IPS DF 6.9 (cell line): ENCODE measurements at regions not wholly inside any gene's neighbourhood (a gene's known extent, or its start where the extent isn't known, plus 50 kb on each side); places are given as distances from the start of the nearest gene placed in this dataset.

ENCODE experiments used
- DNase-seq: peaks from one replicate; pipeline ENCODE4 v3.0.0-alpha.2; 2013; ENCODE audit warnings: low read depth, low spot score
- H3K27ac ChIP-seq: one replicate; pipeline ENCODE4 v1.5.1; 2013; ENCODE audit warnings: low read length, control low read depth
- H3K27me3 ChIP-seq: 2 replicates; pipeline ENCODE4 v1.6.1; 2013; ENCODE audit warnings: mild to moderate bottlenecking, low read length; ENCODE audit not compliant: control insufficient read depth, insufficient read depth
- H3K36me3 ChIP-seq: 2 replicates; pipeline ENCODE4 v1.6.1; 2013; ENCODE audit warnings: low read length; ENCODE audit not compliant: control insufficient read depth, insufficient read depth
- H3K4me1 ChIP-seq: 2 replicates; pipeline ENCODE4 v1.6.1; 2013; ENCODE audit warnings: low read length; ENCODE audit not compliant: control insufficient read depth, insufficient read depth
- H3K4me3 ChIP-seq: 2 replicates; pipeline ENCODE4 v1.5.1; 2013; ENCODE audit warnings: mild to moderate bottlenecking, low read length
- H3K9me3 ChIP-seq: 2 replicates; pipeline ENCODE4 v1.6.1; 2013; ENCODE audit warnings: low read length, inconsistent platforms; ENCODE audit not compliant: control insufficient read depth, insufficient read depth
- WGBS: extraction: QIAGEN DNeasy Blood & Tissue Kit; methylation state at CpG from one replicate; pipeline ENCODE4 v1.1.7; 2013; ENCODE audit warnings: mixed read lengths, missing lambda C conversion rate; ENCODE audit not compliant: insufficient read length, insufficient coverage; 5-methylcytosine and 5-hydroxymethylcytosine counted together

DNA sequence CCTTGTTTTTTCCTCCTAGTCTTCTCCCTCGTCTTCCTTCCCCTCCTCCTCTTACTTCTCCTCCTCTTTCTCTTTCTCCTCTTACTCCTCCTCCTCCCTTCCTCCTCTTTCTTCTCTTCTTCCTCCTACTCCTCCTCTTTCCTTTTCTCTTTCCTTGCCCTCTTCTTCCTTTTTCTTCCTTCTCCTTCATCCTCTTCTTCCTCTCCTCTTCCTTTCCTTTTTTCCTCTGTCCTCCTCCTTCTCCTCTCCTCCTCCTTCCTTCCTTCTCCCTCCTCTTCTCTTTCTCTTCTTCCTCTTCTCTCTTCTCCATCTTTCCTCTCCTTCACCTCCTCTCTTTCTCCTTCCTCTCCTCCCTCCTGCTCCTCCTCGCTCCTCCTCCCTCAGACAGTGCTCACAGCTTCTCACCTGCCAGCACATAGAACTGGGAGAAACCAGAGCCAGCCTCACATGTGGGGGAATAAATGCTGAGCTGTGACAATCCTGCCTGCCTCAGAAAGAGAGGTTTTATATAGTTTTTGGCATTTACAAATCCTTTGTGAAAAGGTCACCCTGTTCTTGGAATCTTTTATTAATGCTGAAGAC is 84.3 kb upstream of the NLRP1 start:
- Histone ChIP-seq H3K36me3 (no peaks in the 10 kb centered on the region), H3K4me1 (no peaks in the 10 kb centered on the region), H3K27me3 (no peaks in the 10 kb centered on the region), H3K27ac (no peak overlapping the region), H3K9me3 (no peaks in the 10 kb centered on the region), H3K4me3 (no peak overlapping the region)
- no peak for DNase-seq
- no CpG with 5 or more reads among the region's 2 CpGs for WGBS

DNA sequence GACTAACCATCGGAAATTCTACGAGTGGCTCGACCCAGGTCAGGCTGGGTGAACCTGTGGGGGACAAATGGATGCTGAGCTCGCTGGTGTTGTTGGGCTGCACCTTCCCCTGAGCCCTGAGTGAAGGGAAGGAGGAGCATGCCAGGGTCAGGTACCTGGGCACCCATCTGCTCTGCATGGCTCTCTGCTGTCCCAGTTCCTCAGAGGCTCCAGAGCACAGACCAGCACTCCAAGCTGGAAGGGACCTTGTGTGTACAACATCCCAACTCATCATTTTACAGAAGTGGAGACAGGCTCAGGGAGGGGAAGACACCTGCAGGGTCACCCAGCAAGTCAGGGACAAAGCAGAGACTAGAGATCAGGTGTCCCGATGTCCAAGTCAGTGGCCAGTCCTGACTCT is 84.9 kb upstream of the NLRP1 start:
- no peak overlapping the region for H3K27ac ChIP-seq
- no peak overlapping the region for H3K4me3 ChIP-seq
- H3K4me1 ChIP-seq = no peaks in the 10 kb centered on the region
- no peaks in the 10 kb centered on the region for H3K9me3 ChIP-seq
- H3K36me3 ChIP-seq = no peaks in the 10 kb centered on the region
- H3K27me3 ChIP-seq = no peaks in the 10 kb centered on the region
- no CpG with 5 or more reads among the region's 5 CpGs for WGBS
- no peak for DNase-seq

- H3K36me3 ChIP-seq = no peaks in the 10 kb centered on the region
- H3K4me3 ChIP-seq = no peak overlapping the region
- WGBS = no CpG with 5 or more reads among the region's 3 CpGs
- H3K4me1 ChIP-seq = no peaks in the 10 kb centered on the region
- DNase-seq = no peak
- no peaks in the 10 kb centered on the region for H3K27me3 ChIP-seq
- no peaks in the 10 kb centered on the region for H3K9me3 ChIP-seq
- no peak overlapping the region for H3K27ac ChIP-seq
Measured at GRCh38 chr17:5672141-5672540, 87.8 kb upstream of the NLRP1 start.

GRCh38 chr17:5672815-5673430 is 88.6 kb upstream of the NLRP1 start:
- H3K4me1 ChIP-seq = no peaks in the 10 kb centered on the region
- no peaks in the 10 kb centered on the region for H3K27me3 ChIP-seq
- WGBS = no CpG with 5 or more reads among the region's 5 CpGs
- H3K36me3 ChIP-seq = no peaks in the 10 kb centered on the region
- no peak overlapping the region for H3K4me3 ChIP-seq
- no peaks in the 10 kb centered on the region for H3K9me3 ChIP-seq
- H3K27ac ChIP-seq = no peak overlapping the region
- no peak for DNase-seq

- no peak for DNase-seq
- H3K9me3 ChIP-seq = peaks cover 2% of the 10 kb centered on the region; the same call in 1 of the 2 replicates
- no peaks in the 10 kb centered on the region; the same call in 1 of the 2 replicates for H3K4me1 ChIP-seq
- no peaks in the 10 kb centered on the region for H3K36me3 ChIP-seq
- no CpG with 5 or more reads among the region's 6 CpGs for WGBS
- no peak overlapping the region for H3K27ac ChIP-seq
- H3K27me3 ChIP-seq = no peaks in the 10 kb centered on the region
- H3K4me3 ChIP-seq = no peak overlapping the region
Measured at GRCh38 chr17:5675625-5676421, 91.5 kb upstream of the NLRP1 start.

DNA sequence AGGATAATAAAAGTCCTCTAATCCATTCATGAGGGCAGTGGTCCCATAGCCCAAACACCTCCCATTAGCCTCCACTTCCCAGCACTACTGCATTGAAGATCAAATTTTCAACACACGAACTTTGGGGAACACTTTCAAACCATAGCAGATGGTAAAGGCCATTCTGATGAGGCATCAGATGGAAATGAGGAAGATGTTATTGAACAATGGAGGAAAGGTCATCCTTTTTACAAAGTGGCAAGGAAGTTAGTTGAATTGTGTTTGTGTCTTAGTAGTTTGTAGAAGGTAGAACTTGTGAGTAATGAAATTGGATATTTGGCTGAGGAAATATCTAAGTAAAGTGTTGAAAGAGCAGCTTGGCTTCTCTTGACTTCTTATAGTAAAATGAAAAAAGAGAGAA is 93.3 kb upstream of the NLRP1 start:
- no peaks in the 10 kb centered on the region for H3K36me3 ChIP-seq
- no peak for DNase-seq
- WGBS = no CpG with 5 or more reads among the region's 1 CpG
- H3K27ac ChIP-seq = no peak overlapping the region
- peaks cover 1% of the 10 kb centered on the region; the same call in 1 of the 2 replicates for H3K4me1 ChIP-seq
- H3K27me3 ChIP-seq = no peaks in the 10 kb centered on the region
- H3K4me3 ChIP-seq = no peak overlapping the region
- H3K9me3 ChIP-seq = peaks cover 2% of the 10 kb centered on the region; the same call in 1 of the 2 replicates

GRCh38 chr17:5678171-5678570 is 93.9 kb upstream of the NLRP1 start:
- H3K9me3 ChIP-seq = peaks cover 2% of the 10 kb centered on the region; the same call in 1 of the 2 replicates
- H3K4me3 ChIP-seq = no peak overlapping the region
- WGBS = no CpG with 5 or more reads among the region's 4 CpGs
- H3K36me3 ChIP-seq = no peaks in the 10 kb centered on the region
- H3K27ac ChIP-seq = no peak overlapping the region
- DNase-seq = no peak
- peaks cover 1% of the 10 kb centered on the region; the same call in 1 of the 2 replicates for H3K4me1 ChIP-seq
- H3K27me3 ChIP-seq = no peaks in the 10 kb centered on the region

DNA sequence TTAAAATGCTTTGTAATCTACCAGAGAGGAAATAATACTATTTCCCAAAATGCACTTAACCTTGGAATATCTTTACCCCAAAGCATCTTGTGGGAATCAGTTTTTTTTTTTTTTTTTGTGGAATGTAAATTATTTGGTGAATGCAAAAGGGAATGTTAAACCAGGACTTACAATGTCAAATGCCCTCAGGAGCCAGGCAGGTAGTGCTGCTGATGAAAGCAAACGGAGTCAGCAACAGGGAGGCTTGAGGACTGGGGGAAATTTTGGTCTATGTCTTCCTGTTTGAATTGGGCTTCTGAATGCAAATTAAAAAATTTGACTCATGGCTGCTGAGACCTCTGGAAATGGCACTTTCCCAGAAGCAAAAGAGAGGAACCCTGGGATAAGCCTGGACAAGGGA is 96.5 kb upstream of the NLRP1 start:
- whole genome bisulfite sequencing = no CpG with 5 or more reads among the region's 1 CpG
- H3K36me3 ChIP-seq = no peaks in the 10 kb centered on the region
- no peaks in the 10 kb centered on the region for H3K27me3 ChIP-seq
- H3K9me3 ChIP-seq = peaks cover 2% of the 10 kb centered on the region; the same call in 1 of the 2 replicates
- DNase-seq = no peak
- peaks cover 1% of the 10 kb centered on the region; the same call in 1 of the 2 replicates for H3K4me1 ChIP-seq
- H3K27ac ChIP-seq = no peak overlapping the region
- H3K4me3 ChIP-seq = no peak overlapping the region

GRCh38 chr17:5683241-5683640 is 98.9 kb upstream of the NLRP1 start:
- no CpG with 5 or more reads among the region's 6 CpGs for WGBS
- no peak overlapping the region for H3K4me3 ChIP-seq

DNA sequence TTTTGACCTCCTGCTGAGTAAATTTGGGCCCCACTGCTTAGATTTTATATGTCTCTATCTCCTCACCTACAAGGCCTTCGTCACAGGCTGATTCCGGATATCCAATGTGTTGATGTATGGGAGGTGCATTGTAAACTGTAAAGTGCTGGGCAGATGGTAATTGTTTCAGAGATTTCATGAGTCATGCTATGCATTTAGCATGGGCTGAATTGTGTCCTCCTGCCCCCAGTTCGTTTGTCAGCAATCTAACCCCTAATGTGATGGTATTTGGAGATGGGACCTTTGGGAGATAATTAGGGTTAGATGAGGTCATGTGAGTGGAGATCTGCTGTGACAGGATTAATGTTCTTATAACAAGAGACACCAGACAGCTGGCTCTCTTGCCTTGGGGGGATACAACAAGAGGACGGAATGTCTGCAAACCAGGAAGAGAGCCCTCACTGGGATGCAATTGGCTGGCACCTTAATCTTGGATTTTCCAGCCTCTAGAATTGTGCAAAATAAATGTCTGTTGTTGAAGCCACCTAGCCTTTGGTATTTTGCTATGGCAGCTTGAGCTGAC is 101.8 kb upstream of the NLRP1 start:
- WGBS = no CpG with 5 or more reads among the region's 4 CpGs
- Histone ChIP-seq H3K4me3 (no peak overlapping the region), H3K4me1 (no peaks in the 10 kb centered on the region; the same call in 1 of the 2 replicates), H3K27me3 (no peaks in the 10 kb centered on the region), H3K9me3 (no peaks in the 10 kb centered on the region), H3K36me3 (no peaks in the 10 kb centered on the region), H3K27ac (no peak overlapping the region)
- DNase-seq = no peak

More at GRCh38 chr17:5683241-5683640, 98.9 kb upstream of the NLRP1 start:
- Histone ChIP-seq H3K27ac (no peak overlapping the region), H3K27me3 (no peaks in the 10 kb centered on the region), H3K4me1 (peaks cover 1% of the 10 kb centered on the region; the same call in 1 of the 2 replicates), H3K9me3 (peaks cover under 1% of the 10 kb centered on the region; the same call in 1 of the 2 replicates), H3K36me3 (no peaks in the 10 kb centered on the region)
- DNase-seq = no peak
